Stimulated activated memory B cell treated with anti-CD40 and anti-IgM and Interleukin-4, amounts not matched to agents 10 μg/mL and 1 μg/mL and 100 μg/mL, for 72 hours (primary cell): ENCODE measurements at regions not wholly inside any gene's neighbourhood (a gene's known extent, or its start where the extent isn't known, plus 50 kb on each side); places are given as distances from the start of the nearest gene placed in this dataset.

Experiments
- ATAC-seq: fragments of 150-1000 bp; cut with Tn5 transposase; 2 replicates; pipeline ENCODE4 v1.10.0; 2021
- H3K27ac Mint-ChIP-seq: one replicate; pipeline ENCODE4 v1.8.0; 2022; ENCODE audit warnings: mild to moderate bottlenecking, mixed read lengths
- H3K27me3 Mint-ChIP-seq: one replicate; pipeline ENCODE4 v1.8.0; 2022; ENCODE audit warnings: mixed read lengths
- H3K36me3 Mint-ChIP-seq: one replicate; pipeline ENCODE4 v1.8.0; 2022; ENCODE audit warnings: mixed read lengths
- H3K4me1 Mint-ChIP-seq: one replicate; pipeline ENCODE4 v1.8.0; 2022; ENCODE audit warnings: mixed read lengths
- H3K4me3 Mint-ChIP-seq: one replicate; pipeline ENCODE4 v1.8.0; 2022; ENCODE audit warnings: mild to moderate bottlenecking, moderate library complexity, mixed read lengths
- H3K9me3 Mint-ChIP-seq: one replicate; pipeline ENCODE4 v1.8.0; 2022; ENCODE audit warnings: mixed read lengths

GRCh38 chr15:95894407-95894956, 436.0 kb upstream of the NR2F2 start:
- Mint-ChIP-seq H3K4me1 (no peaks in the 10 kb centered on the region), H3K27me3 (no peaks in the 10 kb centered on the region), H3K36me3 (no peaks in the 10 kb centered on the region), H3K27ac (no peak overlapping the region), H3K9me3 (peaks cover 5% of the 10 kb centered on the region), H3K4me3 (no peak overlapping the region)
- no peak for ATAC-seq

GRCh38 chr15:95895508-95895907, 435.0 kb upstream of the NR2F2 start:
- H3K36me3 Mint-ChIP-seq: no peaks in the 10 kb centered on the region
- H3K4me3 Mint-ChIP-seq: no peak overlapping the region
- H3K27me3 Mint-ChIP-seq: no peaks in the 10 kb centered on the region
- peaks cover 3% of the 10 kb centered on the region for H3K9me3 Mint-ChIP-seq
- H3K4me1 Mint-ChIP-seq: no peaks in the 10 kb centered on the region
- no peak for ATAC-seq
- no peak overlapping the region for H3K27ac Mint-ChIP-seq

- H3K9me3 Mint-ChIP-seq: peaks cover 3% of the 10 kb centered on the region
- H3K27ac Mint-ChIP-seq: no peak overlapping the region
- ATAC-seq: no peak
- no peaks in the 10 kb centered on the region for H3K4me1 Mint-ChIP-seq
- H3K27me3 Mint-ChIP-seq: no peaks in the 10 kb centered on the region
- no peak overlapping the region for H3K4me3 Mint-ChIP-seq
- H3K36me3 Mint-ChIP-seq: no peaks in the 10 kb centered on the region
Observed at GRCh38 chr15:95897651-95898050, 432.8 kb upstream of the NR2F2 start.

GRCh38 chr15:95898761-95899160, 431.7 kb upstream of the NR2F2 start:
- Mint-ChIP-seq H3K36me3 (no peaks in the 10 kb centered on the region), H3K9me3 (no peaks in the 10 kb centered on the region), H3K4me1 (no peaks in the 10 kb centered on the region), H3K27me3 (no peaks in the 10 kb centered on the region), H3K4me3 (no peak overlapping the region), H3K27ac (no peak overlapping the region)
- no peak for ATAC-seq

GRCh38 chr15:95901271-95901670, 429.2 kb upstream of the NR2F2 start:
- Mint-ChIP-seq H3K27me3 (no peaks in the 10 kb centered on the region), H3K9me3 (no peaks in the 10 kb centered on the region), H3K4me1 (no peaks in the 10 kb centered on the region), H3K36me3 (no peaks in the 10 kb centered on the region), H3K4me3 (no peak overlapping the region), H3K27ac (no peak overlapping the region)
- no peak for ATAC-seq

- ATAC-seq: no peak
- H3K27me3 Mint-ChIP-seq: no peaks in the 10 kb centered on the region
- no peaks in the 10 kb centered on the region for H3K4me1 Mint-ChIP-seq
- no peak overlapping the region for H3K27ac Mint-ChIP-seq
- no peaks in the 10 kb centered on the region for H3K9me3 Mint-ChIP-seq
- no peak overlapping the region for H3K4me3 Mint-ChIP-seq
- H3K36me3 Mint-ChIP-seq: no peaks in the 10 kb centered on the region
Observed at GRCh38 chr15:95902606-95903005, 427.9 kb upstream of the NR2F2 start.

GRCh38 chr15:95903352-95903751, 427.1 kb upstream of the NR2F2 start:
- ATAC-seq: no peak
- Mint-ChIP-seq H3K27ac (no peak overlapping the region), H3K9me3 (no peaks in the 10 kb centered on the region), H3K27me3 (no peaks in the 10 kb centered on the region), H3K4me1 (no peaks in the 10 kb centered on the region), H3K36me3 (no peaks in the 10 kb centered on the region), H3K4me3 (no peak overlapping the region)

- Mint-ChIP-seq H3K9me3 (no peaks in the 10 kb centered on the region), H3K36me3 (no peaks in the 10 kb centered on the region), H3K4me1 (no peaks in the 10 kb centered on the region), H3K27me3 (no peaks in the 10 kb centered on the region), H3K4me3 (no peak overlapping the region), H3K27ac (no peak overlapping the region)
- no peak for ATAC-seq
Observed at GRCh38 chr15:95910643-95911212, 419.8 kb upstream of the NR2F2 start.

- no peaks in the 10 kb centered on the region for H3K27me3 Mint-ChIP-seq
- H3K27ac Mint-ChIP-seq: no peak overlapping the region
- peaks cover 2% of the 10 kb centered on the region for H3K9me3 Mint-ChIP-seq
- no peak overlapping the region for H3K4me3 Mint-ChIP-seq
- no peak for ATAC-seq
- H3K4me1 Mint-ChIP-seq: no peaks in the 10 kb centered on the region
- no peaks in the 10 kb centered on the region for H3K36me3 Mint-ChIP-seq
Observed at GRCh38 chr15:95911570-95912279, 418.8 kb upstream of the NR2F2 start.

- no peaks in the 10 kb centered on the region for H3K4me1 Mint-ChIP-seq
- no peaks in the 10 kb centered on the region for H3K27me3 Mint-ChIP-seq
Observed at GRCh38 chr15:95912280-95912625, 418.2 kb upstream of the NR2F2 start.

GRCh38 chr15:95912728-95913127, 417.8 kb upstream of the NR2F2 start:
- Mint-ChIP-seq H3K9me3 (peaks cover 3% of the 10 kb centered on the region), H3K27me3 (no peaks in the 10 kb centered on the region), H3K4me1 (no peaks in the 10 kb centered on the region), H3K36me3 (no peaks in the 10 kb centered on the region), H3K27ac (no peak overlapping the region), H3K4me3 (no peak overlapping the region)
- ATAC-seq: no peak

More at GRCh38 chr15:95912280-95912625, 418.2 kb upstream of the NR2F2 start:
- no peak overlapping the region for H3K27ac Mint-ChIP-seq
- H3K9me3 Mint-ChIP-seq: peaks cover 3% of the 10 kb centered on the region
- no peak for ATAC-seq
- H3K4me3 Mint-ChIP-seq: no peak overlapping the region
- H3K36me3 Mint-ChIP-seq: no peaks in the 10 kb centered on the region

- no peak overlapping the region for H3K27ac Mint-ChIP-seq
- H3K36me3 Mint-ChIP-seq: no peaks in the 10 kb centered on the region
- no peaks in the 10 kb centered on the region for H3K4me1 Mint-ChIP-seq
- H3K27me3 Mint-ChIP-seq: no peaks in the 10 kb centered on the region
- H3K4me3 Mint-ChIP-seq: no peak overlapping the region
- peaks cover 3% of the 10 kb centered on the region for H3K9me3 Mint-ChIP-seq
- ATAC-seq: no peak
Observed at GRCh38 chr15:95916568-95916967, 413.9 kb upstream of the NR2F2 start.

GRCh38 chr15:95918525-95918924, 412.0 kb upstream of the NR2F2 start:
- H3K9me3 Mint-ChIP-seq: peaks cover 3% of the 10 kb centered on the region
- H3K27me3 Mint-ChIP-seq: no peaks in the 10 kb centered on the region
- H3K4me3 Mint-ChIP-seq: no peak overlapping the region
- H3K4me1 Mint-ChIP-seq: no peaks in the 10 kb centered on the region
- H3K36me3 Mint-ChIP-seq: no peaks in the 10 kb centered on the region
- ATAC-seq: no peak
- no peak overlapping the region for H3K27ac Mint-ChIP-seq

GRCh38 chr15:95919460-95919859, 411.0 kb upstream of the NR2F2 start:
- Mint-ChIP-seq H3K9me3 (peaks cover 3% of the 10 kb centered on the region), H3K36me3 (no peaks in the 10 kb centered on the region), H3K27me3 (no peaks in the 10 kb centered on the region), H3K4me3 (no peak overlapping the region), H3K4me1 (no peaks in the 10 kb centered on the region), H3K27ac (no peak overlapping the region)
- no peak for ATAC-seq

GRCh38 chr15:95921404-95921803, 409.1 kb upstream of the NR2F2 start:
- Mint-ChIP-seq H3K4me1 (no peaks in the 10 kb centered on the region), H3K4me3 (no peak overlapping the region), H3K27me3 (no peaks in the 10 kb centered on the region), H3K27ac (no peak overlapping the region), H3K9me3 (peaks cover 3% of the 10 kb centered on the region), H3K36me3 (no peaks in the 10 kb centered on the region)
- no peak for ATAC-seq

GRCh38 chr15:95922431-95922830, 408.1 kb upstream of the NR2F2 start:
- ATAC-seq: no peak
- Mint-ChIP-seq H3K27ac (no peak overlapping the region), H3K27me3 (no peaks in the 10 kb centered on the region), H3K36me3 (no peaks in the 10 kb centered on the region), H3K9me3 (no peaks in the 10 kb centered on the region), H3K4me3 (no peak overlapping the region), H3K4me1 (no peaks in the 10 kb centered on the region)
